Central memory CD8-positive, alpha-beta T cell (primary cell): ENCODE measurements at regions not wholly inside any gene's neighbourhood (a gene's known extent, or its start where the extent isn't known, plus 50 kb on each side); places are given as distances from the start of the nearest gene placed in this dataset.

Experiments
- ATAC-seq: fragments of 150-1000 bp; cut with Tn5 transposase; replicated peaks from 2 replicates; pipeline ENCODE4 v1.10.0; 2022; ENCODE audit warnings: mild to moderate bottlenecking, moderate FRiP score, moderate number of reproducible peaks; ENCODE audit not compliant: poor library complexity, severe bottlenecking; ENCODE audit errors: extremely low read depth
- DNase-seq, 2 donors: peaks; one replicate each; pipeline ENCODE4 v3.0.0; 2021; ENCODE audit warnings: low spot score in 2 of 2
- H3K27ac Mint-ChIP-seq: one replicate; pipeline ENCODE4 v1.8.0; 2022; ENCODE audit warnings: low read depth, mild to moderate bottlenecking, moderate library complexity, mixed read lengths
- H3K27me3 Mint-ChIP-seq: one replicate; pipeline ENCODE4 v1.8.0; 2022; ENCODE audit warnings: mixed read lengths
- H3K36me3 Mint-ChIP-seq: one replicate; pipeline ENCODE4 v1.8.0; 2022; ENCODE audit warnings: mild to moderate bottlenecking, moderate library complexity, mixed read lengths; ENCODE audit not compliant: insufficient read depth
- H3K4me1 Mint-ChIP-seq: one replicate; pipeline ENCODE4 v1.8.0; 2022; ENCODE audit warnings: mixed read lengths
- H3K4me3 Mint-ChIP-seq: one replicate; pipeline ENCODE4 v1.8.0; 2022; ENCODE audit warnings: mild to moderate bottlenecking, moderate library complexity, mixed read lengths
- H3K9me3 Mint-ChIP-seq: one replicate; pipeline ENCODE4 v1.8.0; 2022; ENCODE audit warnings: mixed read lengths

GRCh38 chr2:7281231-7282201 is 364.3 kb downstream of the RNF144A start:
- Mint-ChIP-seq H3K4me3 (no peak overlapping the region), H3K4me1 (no peaks in the 10 kb centered on the region), H3K27me3 (peaks cover 42% of the 10 kb centered on the region), H3K27ac (no peak overlapping the region), H3K36me3 (no peaks in the 10 kb centered on the region), H3K9me3 (no peaks in the 10 kb centered on the region)
- ATAC-seq (no peak), DNase-seq (no peak)

GRCh38 chr2:7286120-7286519 is 368.9 kb downstream of the RNF144A start:
- no peak for DNase-seq
- Mint-ChIP-seq H3K27me3 (peaks cover 35% of the 10 kb centered on the region), H3K4me1 (no peaks in the 10 kb centered on the region), H3K36me3 (no peaks in the 10 kb centered on the region), H3K4me3 (no peak overlapping the region), H3K9me3 (no peaks in the 10 kb centered on the region), H3K27ac (no peak overlapping the region)
- no peak for ATAC-seq

- DNase-seq (no peak), ATAC-seq (no peak)
- Mint-ChIP-seq H3K27me3 (peaks cover 23% of the 10 kb centered on the region), H3K9me3 (no peaks in the 10 kb centered on the region), H3K27ac (no peak overlapping the region), H3K4me3 (no peak overlapping the region), H3K4me1 (no peaks in the 10 kb centered on the region), H3K36me3 (no peaks in the 10 kb centered on the region)
Measured at GRCh38 chr2:7288484-7288883, 371.3 kb downstream of the RNF144A start.

GRCh38 chr2:7289697-7290096 is 372.5 kb downstream of the RNF144A start:
- H3K4me1 Mint-ChIP-seq = no peaks in the 10 kb centered on the region
- DNase-seq (no peak), ATAC-seq (no peak)
- H3K4me3 Mint-ChIP-seq = no peak overlapping the region
- H3K36me3 Mint-ChIP-seq = no peaks in the 10 kb centered on the region
- H3K9me3 Mint-ChIP-seq = no peaks in the 10 kb centered on the region
- H3K27ac Mint-ChIP-seq = no peak overlapping the region
- H3K27me3 Mint-ChIP-seq = peaks cover 17% of the 10 kb centered on the region

GRCh38 chr2:7292154-7292691 is 375.0 kb downstream of the RNF144A start:
- no peak for DNase-seq
- Mint-ChIP-seq H3K27me3 (peaks cover 17% of the 10 kb centered on the region), H3K4me1 (no peaks in the 10 kb centered on the region), H3K9me3 (no peaks in the 10 kb centered on the region), H3K27ac (no peak overlapping the region), H3K36me3 (no peaks in the 10 kb centered on the region), H3K4me3 (no peak overlapping the region)
- ATAC-seq = no peak

GRCh38 chr2:7309582-7309981 is 392.4 kb downstream of the RNF144A start:
- no peak overlapping the region for H3K27ac Mint-ChIP-seq
- ATAC-seq (no peak), DNase-seq (no peak)
- H3K4me3 Mint-ChIP-seq = no peak overlapping the region
- no peaks in the 10 kb centered on the region for H3K4me1 Mint-ChIP-seq
- H3K36me3 Mint-ChIP-seq = no peaks in the 10 kb centered on the region
- peaks cover 17% of the 10 kb centered on the region for H3K27me3 Mint-ChIP-seq
- H3K9me3 Mint-ChIP-seq = no peaks in the 10 kb centered on the region

- Mint-ChIP-seq H3K27me3 (peaks cover 60% of the 10 kb centered on the region), H3K36me3 (no peaks in the 10 kb centered on the region), H3K9me3 (no peaks in the 10 kb centered on the region), H3K27ac (no peak overlapping the region), H3K4me1 (no peaks in the 10 kb centered on the region), H3K4me3 (no peak overlapping the region)
- ATAC-seq = no peak
- DNase-seq = no peak
Measured at GRCh38 chr2:7324706-7325105, 407.5 kb downstream of the RNF144A start.

- Mint-ChIP-seq H3K27ac (no peak overlapping the region), H3K9me3 (no peaks in the 10 kb centered on the region), H3K4me1 (no peaks in the 10 kb centered on the region), H3K4me3 (no peak overlapping the region), H3K36me3 (no peaks in the 10 kb centered on the region), H3K27me3 (peaks cover 55% of the 10 kb centered on the region)
- no peak for DNase-seq
- ATAC-seq = no peak
Measured at GRCh38 chr2:7325186-7325585, 408.0 kb downstream of the RNF144A start.

- ATAC-seq (no peak), DNase-seq (no peak)
- Mint-ChIP-seq H3K4me1 (no peaks in the 10 kb centered on the region), H3K36me3 (no peaks in the 10 kb centered on the region), H3K9me3 (no peaks in the 10 kb centered on the region), H3K27me3 (peaks cover 28% of the 10 kb centered on the region), H3K27ac (no peak overlapping the region), H3K4me3 (no peak overlapping the region)
Measured at GRCh38 chr2:7329465-7329864, 412.3 kb downstream of the RNF144A start.

GRCh38 chr2:7333189-7333765 is 416.1 kb downstream of the RNF144A start:
- DNase-seq (no peak), ATAC-seq (no peak)
- H3K27ac Mint-ChIP-seq = no peak overlapping the region
- no peaks in the 10 kb centered on the region for H3K36me3 Mint-ChIP-seq
- no peaks in the 10 kb centered on the region for H3K9me3 Mint-ChIP-seq
- no peaks in the 10 kb centered on the region for H3K4me1 Mint-ChIP-seq
- no peak overlapping the region for H3K4me3 Mint-ChIP-seq
- H3K27me3 Mint-ChIP-seq = peaks cover 43% of the 10 kb centered on the region

GRCh38 chr2:7333960-7334493 is 416.8 kb downstream of the RNF144A start:
- Mint-ChIP-seq H3K4me1 (no peaks in the 10 kb centered on the region), H3K36me3 (no peaks in the 10 kb centered on the region), H3K9me3 (no peaks in the 10 kb centered on the region), H3K4me3 (no peak overlapping the region), H3K27me3 (peaks cover 35% of the 10 kb centered on the region), H3K27ac (no peak overlapping the region)
- DNase-seq (no peak), ATAC-seq (no peak)

- Mint-ChIP-seq H3K9me3 (no peaks in the 10 kb centered on the region), H3K36me3 (no peaks in the 10 kb centered on the region), H3K27ac (no peak overlapping the region), H3K4me1 (no peaks in the 10 kb centered on the region), H3K4me3 (no peak overlapping the region), H3K27me3 (peaks cover 34% of the 10 kb centered on the region)
- ATAC-seq (no peak), DNase-seq (no peak)
Measured at GRCh38 chr2:7338961-7339360, 421.7 kb downstream of the RNF144A start.

GRCh38 chr2:7346336-7346735 is 429.1 kb downstream of the RNF144A start:
- no peaks in the 10 kb centered on the region for H3K36me3 Mint-ChIP-seq
- H3K27ac Mint-ChIP-seq = no peak overlapping the region
- no peak overlapping the region for H3K4me3 Mint-ChIP-seq
- no peaks in the 10 kb centered on the region for H3K9me3 Mint-ChIP-seq
- ATAC-seq (no peak), DNase-seq (no peak)
- peaks cover 13% of the 10 kb centered on the region for H3K27me3 Mint-ChIP-seq
- H3K4me1 Mint-ChIP-seq = no peaks in the 10 kb centered on the region
